GM23338 (cell line): ENCODE measurements at regions not wholly inside any gene's neighbourhood (a gene's known extent, or its start where the extent isn't known, plus 50 kb on each side); places are given as distances from the start of the nearest gene placed in this dataset.

ENCODE experiments used
- ATAC-seq: fragments of 200-7000 bp; cut with Tn5 transposase; 3 replicates; pipeline ENCODE4 v1.9.1; 2020
- DNase-seq: peaks from one replicate; pipeline ENCODE4 v3.0.0-alpha.2; 2015; ENCODE audit warnings: low spot score
- H2AFZ ChIP-seq: fragments of 200-600 bp; sonication (generic); 2 replicates; pipeline ENCODE4 v1.8.0; 2016; ENCODE audit warnings: antibody characterized with exemption, mild to moderate bottlenecking, moderate library complexity
- H3F3A ChIP-seq: fragments of 200-600 bp; sonication (generic); replicated peaks from 2 replicates; pipeline ENCODE4 v1.8.0; 2017; ENCODE audit warnings: antibody characterized with exemption, mixed run types, low read depth
- H3K27ac ChIP-seq: fragments of 200-600 bp; sonication (generic); 2 replicates; pipeline ENCODE4 v1.6.1; 2016; ENCODE audit warnings: low read depth
- H3K27me3 ChIP-seq: fragments of 200-600 bp; sonication (generic); 2 replicates; pipeline ENCODE4 v1.8.0; 2016; ENCODE audit warnings: mild to moderate bottlenecking, mixed run types, moderate library complexity; ENCODE audit not compliant: insufficient read depth
- H3K36me3 ChIP-seq: fragments of 200-600 bp; sonication (generic); 2 replicates; pipeline ENCODE4 v1.8.0; 2016; ENCODE audit warnings: mild to moderate bottlenecking; ENCODE audit not compliant: insufficient read depth
- H3K4me1 ChIP-seq: fragments of 200-600 bp; sonication (generic); 2 replicates; pipeline ENCODE4 v1.8.0; 2016; ENCODE audit warnings: mild to moderate bottlenecking, moderate library complexity; ENCODE audit not compliant: insufficient read depth
- H3K4me2 ChIP-seq: fragments of 200-600 bp; sonication (generic); 2 replicates; pipeline ENCODE4 v1.7.1; 2017; ENCODE audit warnings: mixed run types
- H3K4me3 ChIP-seq: fragments of 200-600 bp; sonication (generic); 2 replicates; pipeline ENCODE4 v1.6.1; 2016; ENCODE audit warnings: mixed run types
- H3K79me2 ChIP-seq: fragments of 200-600 bp; sonication (generic); replicated peaks from 2 replicates; pipeline ENCODE4 v1.8.0; 2017; ENCODE audit warnings: mild to moderate bottlenecking; ENCODE audit not compliant: insufficient read depth
- H3K9me2 ChIP-seq: fragments of 200-600 bp; sonication (generic); 2 replicates; pipeline ENCODE4 v1.8.0; 2017; ENCODE audit not compliant: insufficient read depth
- H4K20me1 ChIP-seq: fragments of 200-600 bp; sonication (generic); replicated peaks from 2 replicates; pipeline ENCODE4 v1.8.0; 2017; ENCODE audit warnings: mild to moderate bottlenecking; ENCODE audit not compliant: insufficient read depth
- H3K27ac Mint-ChIP-seq: 2 replicates; pipeline ENCODE4 v1.8.0; 2020; ENCODE audit warnings: inconsistent platforms, mild to moderate bottlenecking, moderate library complexity, mixed read lengths
- H3K27me3 Mint-ChIP-seq: 3 replicates; pipeline ENCODE4 v1.8.0; 2022; ENCODE audit warnings: low read depth, mild to moderate bottlenecking, moderate library complexity, mixed read lengths, inconsistent platforms; ENCODE audit not compliant: insufficient read depth, poor library complexity
- H3K36me3 Mint-ChIP-seq: 3 replicates; pipeline ENCODE4 v1.8.0; 2021; ENCODE audit warnings: low read depth, mild to moderate bottlenecking, inconsistent platforms, moderate library complexity, mixed read lengths
- H3K4me1 Mint-ChIP-seq: 3 replicates; pipeline ENCODE4 v1.8.0; 2020; ENCODE audit warnings: mild to moderate bottlenecking, inconsistent platforms, mixed read lengths
- H3K4me3 Mint-ChIP-seq: 3 replicates; pipeline ENCODE4 v1.8.0; 2021; ENCODE audit warnings: moderate library complexity, mild to moderate bottlenecking, inconsistent platforms, mixed read lengths
- H3K9me3 Mint-ChIP-seq: 3 replicates; pipeline ENCODE4 v1.8.0; 2020; ENCODE audit warnings: moderate library complexity, mild to moderate bottlenecking, inconsistent platforms, mixed read lengths
- CREB1 ChIP-seq: fragments of 250-450 bp; sonication (Bioruptor Pico); IDR thresholded peaks from 2 replicates; pipeline ENCODE4 v1.5.0; 2020; ENCODE audit warnings: low read depth, mild to moderate bottlenecking, moderate library complexity
- EZH2 ChIP-seq: fragments of 200-600 bp; sonication (generic); IDR thresholded peaks from one replicate; pipeline ENCODE4 v1.8.0; 2017; ENCODE audit warnings: antibody characterized with exemption, mild to moderate bottlenecking, low read depth; ENCODE audit not compliant: unreplicated experiment
- EZH2phosphoT487 ChIP-seq: fragments of 200-600 bp; sonication (generic); IDR thresholded peaks from one replicate; pipeline ENCODE4 v1.8.1; 2018; ENCODE audit warnings: antibody characterized with exemption; ENCODE audit not compliant: unreplicated experiment
- JUNB ChIP-seq: IDR thresholded peaks from one replicate; pipeline ENCODE4 v1.6.1; 2016; ENCODE audit warnings: antibody characterized with exemption; ENCODE audit not compliant: unreplicated experiment
- NANOG ChIP-seq: IDR thresholded peaks from 2 replicates; pipeline ENCODE4 v1.6.1; 2016; ENCODE audit warnings: antibody characterized with exemption, borderline replicate concordance
- STAT1 ChIP-seq: IDR thresholded peaks from one replicate; pipeline ENCODE4 v1.6.1; 2016; ENCODE audit warnings: antibody characterized with exemption; ENCODE audit not compliant: unreplicated experiment
- ZNF114 ChIP-seq: fragments of 250-450 bp; sonication (Bioruptor Pico); IDR thresholded peaks from 2 replicates; pipeline ENCODE4 v1.5.0; 2020; ENCODE audit warnings: mild to moderate bottlenecking, moderate library complexity
- ZNF331 ChIP-seq: fragments of 250-450 bp; sonication (Bioruptor Pico); IDR thresholded peaks from 2 replicates; pipeline ENCODE4 v1.5.0; 2020; ENCODE audit warnings: low read depth, mild to moderate bottlenecking, moderate library complexity
- TF ChIP-seq, protein P1 (sequence below): IDR thresholded peaks from one replicate; pipeline ENCODE4 v1.6.1; 2018; ENCODE audit warnings: antibody characterized with exemption; ENCODE audit not compliant: unreplicated experiment
- TF ChIP-seq, protein P2 (sequence below): IDR thresholded peaks from 2 replicates; pipeline ENCODE4 v1.6.1; 2016; ENCODE audit warnings: antibody characterized with exemption
- TF ChIP-seq, protein P3 (sequence below): fragments of 250-450 bp; sonication (Bioruptor Pico); IDR thresholded peaks from 2 replicates; pipeline ENCODE4 v1.5.0; 2020; ENCODE audit warnings: mild to moderate bottlenecking, moderate library complexity
- TF ChIP-seq, protein P4 (sequence below), 2 experiments: fragments of 200-600 bp in 1 of 2; sonication (generic) in 1 of 2; conservative IDR thresholded peaks; 2 replicates each; pipeline versions ENCODE4 v1.5.1 to v1.6.1; 2016 to 2017; ENCODE audit warnings: antibody characterized with exemption in 2 of 2, low read depth in 2 of 2, mild to moderate bottlenecking in 2 of 2, moderate library complexity in 1 of 2

DNA sequence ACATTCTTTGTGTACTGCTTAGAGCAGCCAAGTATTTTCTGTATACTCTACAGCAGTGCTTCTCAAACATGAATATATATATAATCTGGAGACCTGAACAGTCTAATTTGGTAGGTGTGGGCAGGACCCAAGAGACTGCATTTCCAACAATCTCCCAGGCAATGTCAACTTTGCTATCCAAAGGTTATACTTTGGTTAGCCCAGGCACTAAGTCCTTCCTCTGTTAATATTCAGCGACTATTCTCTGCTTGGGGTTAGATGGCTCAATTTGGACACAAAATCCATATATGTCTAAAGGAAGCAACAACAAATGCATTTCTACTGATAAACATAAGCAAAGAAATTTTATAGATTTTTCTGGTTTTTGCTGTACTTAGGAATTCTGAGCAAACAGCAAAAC lies 480.0 kb upstream of the RPS6KA3 start (continued):
- TF ChIP-seq, protein P1, sequence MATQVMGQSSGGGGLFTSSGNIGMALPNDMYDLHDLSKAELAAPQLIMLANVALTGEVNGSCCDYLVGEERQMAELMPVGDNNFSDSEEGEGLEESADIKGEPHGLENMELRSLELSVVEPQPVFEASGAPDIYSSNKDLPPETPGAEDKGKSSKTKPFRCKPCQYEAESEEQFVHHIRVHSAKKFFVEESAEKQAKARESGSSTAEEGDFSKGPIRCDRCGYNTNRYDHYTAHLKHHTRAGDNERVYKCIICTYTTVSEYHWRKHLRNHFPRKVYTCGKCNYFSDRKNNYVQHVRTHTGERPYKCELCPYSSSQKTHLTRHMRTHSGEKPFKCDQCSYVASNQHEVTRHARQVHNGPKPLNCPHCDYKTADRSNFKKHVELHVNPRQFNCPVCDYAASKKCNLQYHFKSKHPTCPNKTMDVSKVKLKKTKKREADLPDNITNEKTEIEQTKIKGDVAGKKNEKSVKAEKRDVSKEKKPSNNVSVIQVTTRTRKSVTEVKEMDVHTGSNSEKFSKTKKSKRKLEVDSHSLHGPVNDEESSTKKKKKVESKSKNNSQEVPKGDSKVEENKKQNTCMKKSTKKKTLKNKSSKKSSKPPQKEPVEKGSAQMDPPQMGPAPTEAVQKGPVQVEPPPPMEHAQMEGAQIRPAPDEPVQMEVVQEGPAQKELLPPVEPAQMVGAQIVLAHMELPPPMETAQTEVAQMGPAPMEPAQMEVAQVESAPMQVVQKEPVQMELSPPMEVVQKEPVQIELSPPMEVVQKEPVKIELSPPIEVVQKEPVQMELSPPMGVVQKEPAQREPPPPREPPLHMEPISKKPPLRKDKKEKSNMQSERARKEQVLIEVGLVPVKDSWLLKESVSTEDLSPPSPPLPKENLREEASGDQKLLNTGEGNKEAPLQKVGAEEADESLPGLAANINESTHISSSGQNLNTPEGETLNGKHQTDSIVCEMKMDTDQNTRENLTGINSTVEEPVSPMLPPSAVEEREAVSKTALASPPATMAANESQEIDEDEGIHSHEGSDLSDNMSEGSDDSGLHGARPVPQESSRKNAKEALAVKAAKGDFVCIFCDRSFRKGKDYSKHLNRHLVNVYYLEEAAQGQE: no peak
- TF ChIP-seq, protein P2, sequence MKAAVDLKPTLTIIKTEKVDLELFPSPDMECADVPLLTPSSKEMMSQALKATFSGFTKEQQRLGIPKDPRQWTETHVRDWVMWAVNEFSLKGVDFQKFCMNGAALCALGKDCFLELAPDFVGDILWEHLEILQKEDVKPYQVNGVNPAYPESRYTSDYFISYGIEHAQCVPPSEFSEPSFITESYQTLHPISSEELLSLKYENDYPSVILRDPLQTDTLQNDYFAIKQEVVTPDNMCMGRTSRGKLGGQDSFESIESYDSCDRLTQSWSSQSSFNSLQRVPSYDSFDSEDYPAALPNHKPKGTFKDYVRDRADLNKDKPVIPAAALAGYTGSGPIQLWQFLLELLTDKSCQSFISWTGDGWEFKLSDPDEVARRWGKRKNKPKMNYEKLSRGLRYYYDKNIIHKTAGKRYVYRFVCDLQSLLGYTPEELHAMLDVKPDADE: no peak
- TF ChIP-seq EZH2 (no peak), STAT1 (no peak)

DNA sequence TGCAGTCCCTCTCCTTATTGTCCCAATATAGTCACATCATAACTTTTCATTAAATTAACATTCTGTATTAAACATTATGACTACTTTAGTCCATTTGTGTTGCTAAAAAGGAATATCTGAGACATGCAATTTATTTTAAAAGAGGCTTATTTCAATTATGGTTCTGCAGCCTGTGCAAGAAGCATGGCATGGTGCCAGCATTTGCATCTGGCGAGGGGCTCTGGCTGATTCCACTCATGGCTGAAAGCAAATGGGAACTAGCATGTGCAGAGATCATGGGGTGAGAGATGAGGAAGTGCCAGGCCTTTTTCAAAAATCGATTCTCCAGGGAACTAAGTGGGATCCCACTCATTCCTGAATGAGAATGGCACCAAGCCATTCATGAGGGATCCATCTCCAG lies 476.3 kb upstream of the RPS6KA3 start:
- Histone ChIP-seq H3K79me2 (no peaks in the 10 kb centered on the region), H3K4me2 (no peak overlapping the region), H4K20me1 (no peaks in the 10 kb centered on the region), H3K36me3 (no peaks in the 10 kb centered on the region), H3K27ac (no peak overlapping the region), H3K4me1 (no peaks in the 10 kb centered on the region), H3K4me3 (no peak overlapping the region), H3F3A (no peaks in the 10 kb centered on the region), H3K9me2 (no peaks in the 10 kb centered on the region), H3K27me3 (no peaks in the 10 kb centered on the region), H2AFZ (no peak overlapping the region)
- DNase-seq (no peak), ATAC-seq (no peak)
- Mint-ChIP-seq H3K27ac (no peak overlapping the region), H3K4me3 (no peak overlapping the region), H3K36me3 (no peaks in the 10 kb centered on the region), H3K9me3 (no peaks in the 10 kb centered on the region), H3K4me1 (no peaks in the 10 kb centered on the region; the same call in 2 of the 3 replicates), H3K27me3 (peaks cover 6% of the 10 kb centered on the region)
- no peak for TF ChIP-seq ZNF114 (CRISPR knock-in tag)
- TF ChIP-seq, protein P2: no peak
- TF ChIP-seq EZH2phosphoT487: no peak
- no peak for TF ChIP-seq EZH2
- no peak for TF ChIP-seq ZNF331 (CRISPR knock-in tag)
- no peak for TF ChIP-seq STAT1
- TF ChIP-seq NANOG: no peak
- TF ChIP-seq, protein P3, sequence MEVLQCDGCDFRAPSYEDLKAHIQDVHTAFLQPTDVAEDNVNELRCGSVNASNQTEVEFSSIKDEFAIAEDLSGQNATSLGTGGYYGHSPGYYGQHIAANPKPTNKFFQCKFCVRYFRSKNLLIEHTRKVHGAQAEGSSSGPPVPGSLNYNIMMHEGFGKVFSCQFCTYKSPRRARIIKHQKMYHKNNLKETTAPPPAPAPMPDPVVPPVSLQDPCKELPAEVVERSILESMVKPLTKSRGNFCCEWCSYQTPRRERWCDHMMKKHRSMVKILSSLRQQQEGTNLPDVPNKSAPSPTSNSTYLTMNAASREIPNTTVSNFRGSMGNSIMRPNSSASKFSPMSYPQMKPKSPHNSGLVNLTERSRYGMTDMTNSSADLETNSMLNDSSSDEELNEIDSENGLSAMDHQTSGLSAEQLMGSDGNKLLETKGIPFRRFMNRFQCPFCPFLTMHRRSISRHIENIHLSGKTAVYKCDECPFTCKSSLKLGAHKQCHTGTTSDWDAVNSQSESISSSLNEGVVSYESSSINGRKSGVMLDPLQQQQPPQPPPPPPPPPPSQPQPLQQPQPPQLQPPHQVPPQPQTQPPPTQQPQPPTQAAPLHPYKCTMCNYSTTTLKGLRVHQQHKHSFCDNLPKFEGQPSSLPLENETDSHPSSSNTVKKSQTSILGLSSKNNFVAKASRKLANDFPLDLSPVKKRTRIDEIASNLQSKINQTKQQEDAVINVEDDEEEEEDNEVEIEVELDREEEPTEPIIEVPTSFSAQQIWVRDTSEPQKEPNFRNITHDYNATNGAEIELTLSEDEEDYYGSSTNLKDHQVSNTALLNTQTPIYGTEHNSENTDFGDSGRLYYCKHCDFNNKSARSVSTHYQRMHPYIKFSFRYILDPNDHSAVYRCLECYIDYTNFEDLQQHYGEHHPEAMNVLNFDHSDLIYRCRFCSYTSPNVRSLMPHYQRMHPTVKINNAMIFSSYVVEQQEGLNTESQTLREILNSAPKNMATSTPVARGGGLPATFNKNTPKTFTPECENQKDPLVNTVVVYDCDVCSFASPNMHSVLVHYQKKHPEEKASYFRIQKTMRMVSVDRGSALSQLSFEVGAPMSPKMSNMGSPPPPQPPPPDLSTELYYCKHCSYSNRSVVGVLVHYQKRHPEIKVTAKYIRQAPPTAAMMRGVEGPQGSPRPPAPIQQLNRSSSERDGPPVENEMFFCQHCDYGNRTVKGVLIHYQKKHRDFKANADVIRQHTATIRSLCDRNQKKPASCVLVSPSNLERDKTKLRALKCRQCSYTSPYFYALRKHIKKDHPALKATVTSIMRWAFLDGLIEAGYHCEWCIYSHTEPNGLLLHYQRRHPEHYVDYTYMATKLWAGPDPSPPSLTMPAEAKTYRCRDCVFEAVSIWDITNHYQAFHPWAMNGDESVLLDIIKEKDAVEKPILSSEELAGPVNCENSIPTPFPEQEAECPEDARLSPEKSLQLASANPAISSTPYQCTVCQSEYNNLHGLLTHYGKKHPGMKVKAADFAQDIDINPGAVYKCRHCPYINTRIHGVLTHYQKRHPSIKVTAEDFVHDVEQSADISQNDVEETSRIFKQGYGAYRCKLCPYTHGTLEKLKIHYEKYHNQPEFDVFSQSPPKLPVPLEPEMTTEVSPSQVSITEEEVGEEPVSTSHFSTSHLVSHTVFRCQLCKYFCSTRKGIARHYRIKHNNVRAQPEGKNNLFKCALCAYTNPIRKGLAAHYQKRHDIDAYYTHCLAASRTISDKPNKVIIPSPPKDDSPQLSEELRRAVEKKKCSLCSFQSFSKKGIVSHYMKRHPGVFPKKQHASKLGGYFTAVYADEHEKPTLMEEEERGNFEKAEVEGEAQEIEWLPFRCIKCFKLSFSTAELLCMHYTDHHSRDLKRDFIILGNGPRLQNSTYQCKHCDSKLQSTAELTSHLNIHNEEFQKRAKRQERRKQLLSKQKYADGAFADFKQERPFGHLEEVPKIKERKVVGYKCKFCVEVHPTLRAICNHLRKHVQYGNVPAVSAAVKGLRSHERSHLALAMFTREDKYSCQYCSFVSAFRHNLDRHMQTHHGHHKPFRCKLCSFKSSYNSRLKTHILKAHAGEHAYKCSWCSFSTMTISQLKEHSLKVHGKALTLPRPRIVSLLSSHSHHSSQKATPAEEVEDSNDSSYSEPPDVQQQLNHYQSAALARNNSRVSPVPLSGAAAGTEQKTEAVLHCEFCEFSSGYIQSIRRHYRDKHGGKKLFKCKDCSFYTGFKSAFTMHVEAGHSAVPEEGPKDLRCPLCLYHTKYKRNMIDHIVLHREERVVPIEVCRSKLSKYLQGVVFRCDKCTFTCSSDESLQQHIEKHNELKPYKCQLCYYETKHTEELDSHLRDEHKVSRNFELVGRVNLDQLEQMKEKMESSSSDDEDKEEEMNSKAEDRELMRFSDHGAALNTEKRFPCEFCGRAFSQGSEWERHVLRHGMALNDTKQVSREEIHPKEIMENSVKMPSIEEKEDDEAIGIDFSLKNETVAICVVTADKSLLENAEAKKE (CRISPR knock-in tag): no peak
- no peak for TF ChIP-seq JUNB
- TF ChIP-seq, protein P4, sequence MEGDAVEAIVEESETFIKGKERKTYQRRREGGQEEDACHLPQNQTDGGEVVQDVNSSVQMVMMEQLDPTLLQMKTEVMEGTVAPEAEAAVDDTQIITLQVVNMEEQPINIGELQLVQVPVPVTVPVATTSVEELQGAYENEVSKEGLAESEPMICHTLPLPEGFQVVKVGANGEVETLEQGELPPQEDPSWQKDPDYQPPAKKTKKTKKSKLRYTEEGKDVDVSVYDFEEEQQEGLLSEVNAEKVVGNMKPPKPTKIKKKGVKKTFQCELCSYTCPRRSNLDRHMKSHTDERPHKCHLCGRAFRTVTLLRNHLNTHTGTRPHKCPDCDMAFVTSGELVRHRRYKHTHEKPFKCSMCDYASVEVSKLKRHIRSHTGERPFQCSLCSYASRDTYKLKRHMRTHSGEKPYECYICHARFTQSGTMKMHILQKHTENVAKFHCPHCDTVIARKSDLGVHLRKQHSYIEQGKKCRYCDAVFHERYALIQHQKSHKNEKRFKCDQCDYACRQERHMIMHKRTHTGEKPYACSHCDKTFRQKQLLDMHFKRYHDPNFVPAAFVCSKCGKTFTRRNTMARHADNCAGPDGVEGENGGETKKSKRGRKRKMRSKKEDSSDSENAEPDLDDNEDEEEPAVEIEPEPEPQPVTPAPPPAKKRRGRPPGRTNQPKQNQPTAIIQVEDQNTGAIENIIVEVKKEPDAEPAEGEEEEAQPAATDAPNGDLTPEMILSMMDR (conservative IDR thresholded peaks at IDR 0.05; ENCODE audit: low read depth in 2 of 2): no peak
- TF ChIP-seq CREB1 (CRISPR knock-in tag): no peak
